HG03064 (cell line): ENCODE measurements at regions not wholly inside any gene's neighbourhood (a gene's known extent, or its start where the extent isn't known, plus 50 kb on each side); places are given as distances from the start of the nearest gene placed in this dataset.

Experiments
- ATAC-seq: cut with Tn5 transposase; IDR thresholded peaks from one replicate; pipeline ENCODE4 v1.9.1; 2021; ENCODE audit warnings: low read depth; ENCODE audit not compliant: unreplicated experiment

DNA sequence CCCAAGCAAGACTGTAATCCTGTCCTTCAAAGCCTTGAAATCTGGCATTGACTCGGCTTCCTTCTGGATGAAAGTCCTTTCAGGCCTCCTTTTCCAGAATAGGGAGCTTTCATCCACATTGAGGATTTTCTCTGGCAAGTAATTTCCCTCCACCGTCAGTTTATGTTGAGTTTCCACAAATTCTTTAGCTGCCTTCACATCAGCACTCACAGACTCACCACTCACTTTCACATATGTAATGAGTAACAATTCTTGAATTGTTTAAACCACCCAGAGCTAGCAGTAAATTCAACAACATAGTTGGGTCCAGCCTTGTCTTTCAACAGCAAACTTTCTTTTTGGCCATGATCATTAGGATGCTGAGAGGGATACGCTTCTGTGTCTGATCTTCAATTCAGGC, 84.3 kb upstream of the PRDM11 start:
- ATAC-seq = no peak

DNA sequence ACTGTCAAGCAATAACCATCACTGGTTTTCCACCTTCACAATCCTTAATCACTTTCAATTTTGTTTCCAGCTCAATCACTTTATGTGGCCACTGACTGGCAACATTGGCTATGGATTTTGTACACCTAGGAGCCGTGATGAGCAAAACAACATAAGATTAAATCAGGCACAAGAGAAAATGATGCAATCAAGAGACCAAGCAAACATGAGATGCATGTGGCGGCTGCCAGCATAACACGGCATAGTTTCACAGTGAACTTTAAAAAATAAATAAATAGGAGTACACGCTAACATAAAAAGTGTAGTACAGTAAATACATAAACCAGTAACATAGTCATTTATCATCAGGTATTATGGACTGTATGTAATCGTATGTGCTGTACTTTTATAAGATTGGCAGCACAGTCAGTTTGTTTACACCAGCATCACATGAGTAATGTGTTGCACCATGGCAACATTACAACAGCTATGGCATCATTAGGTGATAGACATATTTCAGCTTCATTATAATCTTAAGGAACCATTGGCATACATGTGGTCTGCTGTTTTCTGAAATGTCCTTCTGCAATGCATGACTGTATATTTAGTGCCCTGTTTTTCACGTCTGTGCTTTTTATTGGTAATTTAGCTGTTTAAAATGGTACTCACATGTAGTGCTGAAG, 83.3 kb upstream of the PRDM11 start:
- no peak for ATAC-seq

DNA sequence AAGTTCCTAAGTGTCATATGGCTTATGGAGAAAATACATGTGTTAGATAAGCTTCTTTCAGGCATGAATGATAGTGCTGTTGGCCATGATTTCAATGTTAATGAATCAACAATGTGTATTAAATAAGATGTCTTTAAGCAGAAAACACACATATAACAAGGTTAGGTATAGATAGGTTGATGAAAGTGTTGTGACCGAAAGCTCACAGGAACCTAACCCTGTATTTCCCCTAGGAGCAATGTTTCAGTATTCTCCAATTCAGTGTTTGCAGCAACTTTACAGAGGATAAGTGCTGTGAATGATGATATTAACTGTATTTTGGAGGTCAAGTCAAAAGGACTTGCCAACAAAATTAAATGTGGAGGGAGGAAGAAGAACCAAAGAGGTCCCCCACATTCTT, 82.8 kb upstream of the PRDM11 start:
- no peak for ATAC-seq

DNA sequence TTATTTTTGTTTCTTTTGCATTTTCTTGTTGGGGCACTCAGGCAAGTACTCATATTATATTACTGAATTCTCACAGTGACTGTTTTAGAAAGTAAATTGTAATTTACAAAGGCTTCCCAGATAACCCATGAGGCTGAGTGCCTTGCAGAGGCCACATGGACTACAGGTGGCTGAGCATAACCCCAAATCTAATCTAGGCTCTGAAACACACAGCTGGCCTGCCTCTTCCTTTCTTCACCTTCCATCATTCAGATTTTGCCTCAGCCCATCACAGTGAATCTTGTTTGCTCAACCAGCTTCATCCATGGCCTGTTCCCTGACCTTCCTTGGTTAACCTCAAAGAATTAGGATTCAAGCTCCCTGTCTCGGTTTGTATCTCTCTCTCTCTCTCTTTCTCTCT, 78.5 kb upstream of the PRDM11 start:
- no peak for ATAC-seq

DNA sequence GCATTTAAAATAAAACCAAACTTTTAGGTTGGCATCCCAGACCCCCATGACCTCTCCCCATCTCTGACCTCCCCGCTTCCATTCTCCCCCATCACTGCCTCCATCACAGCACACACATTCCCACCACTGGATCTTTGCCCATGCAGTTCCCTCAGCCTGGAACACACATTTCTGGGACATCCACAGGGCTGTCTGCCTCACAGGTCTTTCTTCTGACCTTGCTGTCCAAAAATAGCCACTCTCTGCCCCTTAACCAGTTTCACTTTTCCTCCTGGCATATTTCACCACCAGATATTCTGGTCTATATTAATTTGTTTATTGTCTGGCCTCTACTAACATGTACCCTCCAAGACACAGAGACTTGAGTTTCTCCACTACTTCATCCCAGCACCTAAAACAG, 75.2 kb upstream of the PRDM11 start:
- no peak for ATAC-seq

DNA sequence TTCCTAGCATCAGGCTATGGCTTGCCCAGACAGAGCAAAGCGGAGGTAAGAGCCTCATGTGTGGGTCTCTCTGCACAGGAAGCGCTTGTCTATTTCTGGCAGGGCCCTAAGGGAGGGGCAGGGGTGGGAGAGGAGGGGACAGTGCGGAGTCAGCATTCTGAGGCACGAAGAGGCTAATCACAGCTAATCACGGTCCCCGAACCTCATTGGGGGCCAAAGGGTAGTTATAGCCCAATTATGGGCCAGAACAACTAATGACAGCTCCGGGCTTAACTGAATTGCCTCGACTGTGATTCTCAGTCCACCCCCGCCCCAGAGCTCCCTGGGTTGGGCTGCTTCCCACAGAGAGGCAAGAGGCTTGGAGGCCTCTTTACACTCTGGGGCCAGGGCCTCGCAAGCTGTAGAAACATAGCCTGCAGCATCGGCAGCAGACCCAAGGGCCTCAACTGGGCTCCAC, 72.7 kb upstream of the PRDM11 start:
- no peak for ATAC-seq

DNA sequence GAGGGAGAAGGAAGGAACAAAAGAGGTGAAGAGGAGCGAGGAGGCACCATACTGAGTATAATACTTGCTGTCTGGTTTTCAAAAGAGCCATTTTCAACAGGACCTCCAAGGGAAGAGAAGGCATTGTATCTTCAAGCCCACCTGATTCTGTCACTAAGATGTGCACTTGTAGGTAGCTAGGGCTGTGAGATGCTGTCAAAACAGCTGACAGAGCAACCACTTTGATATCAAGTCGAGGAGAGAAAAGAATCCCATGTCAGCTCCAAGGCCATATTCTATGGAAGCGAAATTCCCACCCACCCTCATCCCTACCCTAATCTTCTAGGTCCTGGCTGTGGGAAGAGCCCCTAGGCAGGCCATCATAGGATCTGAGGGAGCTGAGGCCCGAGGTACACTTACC, 70.9 kb upstream of the PRDM11 start:
- ATAC-seq = no peak

DNA sequence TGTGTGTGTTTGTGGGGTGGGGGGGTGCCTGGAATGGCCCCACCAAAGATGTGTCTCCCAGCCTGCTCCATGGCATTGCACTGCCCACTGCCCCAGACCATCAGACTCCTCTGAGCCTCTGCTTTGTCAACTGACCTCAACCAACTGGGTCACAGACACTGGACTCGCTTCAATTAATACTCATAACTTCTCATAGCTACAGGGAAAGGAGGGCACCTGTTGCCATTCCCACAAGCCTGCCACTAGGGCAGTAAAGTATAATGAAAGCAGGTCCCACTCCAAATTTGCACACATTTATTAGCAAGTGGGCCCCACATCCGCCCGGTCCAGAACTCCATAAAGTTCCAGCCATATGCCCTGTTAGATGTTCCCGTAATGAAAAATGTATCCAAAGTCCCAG, 70.5 kb upstream of the PRDM11 start:
- ATAC-seq = no peak

DNA sequence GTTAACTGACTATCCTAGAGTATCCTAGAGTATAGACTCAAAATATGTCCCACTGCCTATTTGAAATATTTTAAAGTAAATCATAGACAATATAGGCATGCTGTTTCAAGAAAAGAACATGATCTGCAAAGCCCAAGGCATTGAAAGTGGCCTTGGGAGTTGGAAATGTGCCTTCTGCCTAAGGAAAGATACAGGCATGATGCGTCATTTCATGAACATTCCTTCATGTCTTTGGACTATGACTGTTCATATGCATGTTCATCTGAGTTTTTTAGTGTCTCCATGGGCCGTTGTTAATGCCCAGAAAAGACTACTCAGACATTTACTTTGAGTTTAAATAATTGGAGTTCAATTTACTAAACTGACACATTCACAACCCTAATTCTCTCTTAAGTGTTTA, 69.7 kb upstream of the PRDM11 start:
- ATAC-seq = no peak

DNA sequence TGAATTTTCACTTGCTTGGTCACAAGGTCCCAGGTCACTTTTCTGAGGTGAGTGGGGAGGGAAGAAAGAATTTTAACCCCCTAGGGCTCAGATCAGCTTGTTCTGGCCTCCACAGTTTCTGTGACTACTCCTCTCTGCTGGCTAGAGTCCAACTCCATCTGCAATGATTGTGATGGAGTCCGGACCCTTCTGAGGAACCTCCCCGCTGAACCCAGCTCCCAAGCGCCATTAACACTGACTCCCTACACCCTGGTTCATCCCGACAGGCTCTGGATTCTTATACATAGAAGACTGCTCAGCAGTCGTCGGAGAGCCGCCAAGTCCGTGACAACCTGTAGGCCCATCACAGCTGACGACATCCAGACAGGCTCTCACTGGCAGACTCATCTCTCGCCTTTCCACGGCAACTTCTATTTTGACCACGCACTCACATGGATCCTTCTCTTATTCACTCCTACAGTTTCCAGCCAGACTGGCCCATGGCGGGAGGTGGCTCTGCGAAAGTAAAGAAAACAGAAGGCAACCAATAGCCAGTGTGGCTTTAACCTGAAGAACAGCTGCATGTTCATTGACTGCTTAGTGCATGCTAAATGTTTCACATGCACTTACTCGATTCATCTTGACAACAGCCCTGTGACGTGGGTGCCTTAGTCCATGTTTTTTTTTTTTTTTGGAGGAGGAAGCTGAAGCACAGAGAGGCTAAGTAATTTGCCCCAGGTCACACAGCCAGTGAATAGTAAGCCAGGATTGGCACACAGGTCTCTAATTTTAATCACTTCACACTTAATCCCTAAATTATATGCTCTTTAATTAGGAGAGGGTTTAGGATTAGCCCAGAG, 68.0 kb upstream of the PRDM11 start:
- no peak for ATAC-seq

DNA sequence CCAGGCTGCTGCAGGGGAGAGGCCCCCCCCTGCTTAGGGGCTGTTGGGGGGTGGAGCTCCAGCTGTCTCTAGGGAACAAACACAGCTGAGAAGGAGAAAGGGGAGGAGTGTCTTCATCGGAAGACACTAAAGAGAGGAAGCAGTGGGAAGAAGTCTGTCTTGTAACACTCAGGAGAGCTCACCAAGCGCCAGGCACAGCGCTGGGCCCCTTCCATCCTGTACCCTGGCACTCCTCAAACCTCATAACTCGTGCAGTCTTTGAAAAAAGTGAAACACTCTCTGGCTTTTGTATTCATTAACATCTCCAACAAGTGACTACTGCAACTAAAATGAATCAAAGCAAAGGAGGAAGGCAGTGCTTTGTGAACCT, 67.4 kb upstream of the PRDM11 start:
- no peak for ATAC-seq

DNA sequence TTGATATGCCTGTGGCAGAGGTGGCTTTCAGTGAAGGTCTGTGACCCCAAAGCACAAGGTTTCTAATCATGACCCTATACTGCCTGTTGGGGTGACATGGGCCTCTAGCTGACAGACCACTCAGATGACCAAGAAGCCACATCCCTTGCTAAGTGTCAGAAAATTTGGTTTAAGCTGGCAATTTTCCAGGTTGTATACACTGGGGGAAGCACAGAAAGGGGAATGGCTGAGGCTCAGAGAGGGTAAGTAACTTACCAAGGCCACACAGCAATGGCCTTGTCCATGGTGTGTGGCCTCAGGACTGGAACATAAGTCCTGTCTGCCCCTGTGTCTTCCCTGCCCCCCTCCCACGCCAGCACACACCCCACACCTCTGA, 66.9 kb upstream of the PRDM11 start:
- no peak for ATAC-seq

DNA sequence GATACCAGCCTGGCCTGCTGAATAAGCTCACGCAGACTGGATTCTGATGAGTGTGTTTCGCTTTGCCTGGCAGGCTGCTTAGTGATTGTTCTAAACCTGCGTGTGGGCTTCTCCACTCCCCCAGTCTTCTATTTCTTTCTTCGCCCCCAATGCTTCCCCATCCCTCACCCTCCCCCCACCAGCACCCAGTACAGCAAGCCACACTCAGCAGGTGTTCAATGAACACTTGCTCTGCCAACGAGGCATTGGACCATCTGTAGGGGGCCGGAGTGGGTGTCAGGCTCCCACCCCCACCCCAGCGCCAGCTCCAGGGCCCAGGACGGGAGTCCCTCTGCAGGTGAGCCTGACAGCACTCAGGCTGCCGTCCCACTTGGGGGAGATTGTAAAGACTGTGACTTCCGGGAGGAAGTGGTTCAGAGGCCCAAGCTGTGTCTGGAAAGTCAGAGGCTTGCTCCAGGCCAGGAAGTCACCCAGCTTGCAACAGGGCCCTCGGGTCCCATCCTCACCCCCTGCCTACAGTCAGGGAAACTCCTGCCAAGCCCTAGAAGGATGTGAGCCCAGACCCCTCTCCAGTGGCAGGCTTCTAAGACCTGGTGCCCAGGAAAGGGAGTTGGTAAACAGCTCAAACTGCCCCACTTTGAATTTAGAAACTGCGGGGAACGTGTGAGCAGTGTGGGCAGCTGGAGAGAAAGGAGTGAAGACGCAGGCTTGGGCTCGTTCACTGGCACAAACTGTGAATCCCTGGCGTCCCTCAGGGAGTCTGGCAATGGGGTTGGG, 66.3 kb upstream of the PRDM11 start:
- ATAC-seq = no peak

DNA sequence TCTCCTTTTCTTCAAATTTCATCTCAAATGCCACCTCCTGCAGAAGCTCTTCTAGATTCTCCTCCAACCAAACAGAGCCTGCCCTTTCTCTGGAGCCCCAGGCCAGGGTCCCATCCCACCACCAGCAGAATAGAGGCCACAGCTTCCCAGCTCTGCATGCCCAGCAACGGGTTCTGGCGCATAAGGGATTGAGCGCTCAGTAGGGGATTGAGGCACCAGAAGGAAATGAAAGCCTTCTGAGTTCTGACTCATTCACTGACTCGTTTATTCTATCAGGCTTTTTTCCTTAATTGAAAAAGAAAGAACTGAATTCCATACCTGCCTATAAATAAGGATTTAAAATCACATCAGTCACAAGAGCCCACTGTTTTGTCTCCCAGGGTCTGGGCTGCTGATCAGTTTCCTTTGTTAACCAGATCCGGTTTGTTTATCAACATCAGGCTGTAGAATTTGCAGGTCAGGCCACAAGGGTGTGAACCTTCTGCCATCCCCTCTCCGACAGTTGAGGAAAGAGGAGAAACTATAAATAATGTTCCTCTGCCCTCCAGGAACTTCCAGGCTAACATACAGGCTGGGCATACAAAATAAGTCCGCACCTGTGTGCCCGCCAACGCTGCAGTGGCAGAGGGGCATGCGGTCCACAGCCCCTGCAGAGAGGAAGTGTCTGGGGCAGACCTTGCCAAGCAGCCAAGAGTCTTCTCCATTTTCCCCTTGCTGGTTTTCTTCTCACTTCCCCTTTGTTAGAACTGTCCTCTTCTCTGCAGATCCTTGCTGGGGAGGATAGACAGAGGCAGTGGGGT, 63.5 kb upstream of the PRDM11 start:
- no peak for ATAC-seq

DNA sequence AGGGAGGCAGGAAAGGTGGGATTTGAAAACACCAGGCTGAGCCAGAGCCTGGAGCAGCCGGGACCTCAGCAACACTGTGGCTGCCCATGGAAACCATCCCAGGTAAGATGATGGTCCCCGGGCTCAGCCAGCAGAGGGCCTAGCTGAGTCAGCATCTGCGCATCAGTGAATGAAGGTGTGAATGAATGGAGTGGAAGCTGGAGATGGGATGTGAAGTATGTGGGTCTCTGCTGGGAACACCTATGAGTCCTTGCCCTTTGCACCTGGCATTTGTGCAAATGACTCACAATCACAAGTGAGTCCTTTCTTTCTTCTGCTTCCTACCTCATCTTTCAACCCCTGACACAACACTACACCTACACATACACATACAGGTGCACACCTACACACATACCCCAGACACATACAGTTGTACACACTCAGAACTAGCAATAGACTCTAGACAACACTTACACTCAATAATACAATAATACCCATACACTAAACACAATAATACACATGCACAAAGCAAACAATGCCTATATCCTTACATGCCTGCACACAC, 62.8 kb upstream of the PRDM11 start:
- ATAC-seq = no peak

DNA sequence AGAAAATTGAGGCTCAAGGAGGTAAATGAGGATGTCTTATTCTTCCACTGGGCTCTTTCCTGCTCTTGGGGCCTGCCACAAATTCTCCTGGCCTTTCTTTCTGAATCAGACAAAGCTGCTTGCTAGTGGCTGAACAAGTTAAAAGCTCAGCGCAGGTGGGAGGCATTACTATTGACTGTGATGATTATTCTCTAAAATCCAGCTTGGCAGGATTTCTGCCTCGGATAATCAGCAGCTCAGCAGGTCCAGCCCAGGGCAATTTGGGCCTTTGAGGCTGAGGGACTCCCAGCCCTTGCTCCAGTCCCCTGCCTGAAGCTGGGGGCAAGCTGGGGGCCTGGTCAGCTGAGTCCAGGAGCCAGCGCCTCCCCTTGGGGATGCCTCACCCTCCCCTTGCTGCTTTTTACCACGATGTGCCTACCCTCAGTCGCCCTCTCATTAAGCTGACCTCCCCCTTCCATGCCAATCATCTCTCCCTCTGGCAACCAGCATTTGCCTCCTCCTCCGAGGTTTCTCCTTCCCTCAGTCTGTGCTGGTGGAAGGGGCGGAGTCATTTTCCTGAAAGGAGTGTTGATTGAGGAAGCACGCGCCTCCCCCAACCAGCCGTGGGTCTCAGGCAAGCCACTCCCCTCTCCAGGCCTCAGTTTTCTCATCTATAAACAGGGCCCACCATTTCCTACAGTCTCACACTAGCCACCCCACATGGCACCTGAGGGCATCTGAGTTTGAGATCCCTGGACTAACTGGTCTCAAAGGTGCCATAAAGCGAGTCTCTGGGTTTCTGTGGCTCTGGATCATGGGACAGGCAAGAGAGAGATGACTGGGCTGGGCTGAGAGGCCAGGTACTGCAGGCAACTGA, 60.6 kb upstream of the PRDM11 start:
- no peak for ATAC-seq

DNA sequence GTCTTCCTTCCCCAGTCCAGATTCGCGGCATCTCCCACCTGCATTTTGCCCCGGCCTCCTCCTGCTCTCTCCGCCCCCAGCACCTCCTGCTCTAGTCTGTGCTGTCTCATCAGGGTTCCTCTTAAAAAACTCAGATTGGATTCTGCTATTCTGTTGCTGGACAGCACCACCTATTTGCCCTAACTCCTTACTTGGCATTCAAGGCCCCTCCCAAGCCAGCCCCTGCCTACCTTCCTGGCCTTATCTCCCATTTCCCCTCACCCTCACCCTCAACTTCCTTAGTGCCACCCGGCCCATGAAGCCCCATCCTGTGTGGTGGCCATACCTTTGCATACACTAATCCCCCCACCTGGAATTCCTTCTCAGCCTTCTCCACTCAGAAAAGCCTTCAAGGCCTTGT, 59.9 kb upstream of the PRDM11 start:
- no peak for ATAC-seq

DNA sequence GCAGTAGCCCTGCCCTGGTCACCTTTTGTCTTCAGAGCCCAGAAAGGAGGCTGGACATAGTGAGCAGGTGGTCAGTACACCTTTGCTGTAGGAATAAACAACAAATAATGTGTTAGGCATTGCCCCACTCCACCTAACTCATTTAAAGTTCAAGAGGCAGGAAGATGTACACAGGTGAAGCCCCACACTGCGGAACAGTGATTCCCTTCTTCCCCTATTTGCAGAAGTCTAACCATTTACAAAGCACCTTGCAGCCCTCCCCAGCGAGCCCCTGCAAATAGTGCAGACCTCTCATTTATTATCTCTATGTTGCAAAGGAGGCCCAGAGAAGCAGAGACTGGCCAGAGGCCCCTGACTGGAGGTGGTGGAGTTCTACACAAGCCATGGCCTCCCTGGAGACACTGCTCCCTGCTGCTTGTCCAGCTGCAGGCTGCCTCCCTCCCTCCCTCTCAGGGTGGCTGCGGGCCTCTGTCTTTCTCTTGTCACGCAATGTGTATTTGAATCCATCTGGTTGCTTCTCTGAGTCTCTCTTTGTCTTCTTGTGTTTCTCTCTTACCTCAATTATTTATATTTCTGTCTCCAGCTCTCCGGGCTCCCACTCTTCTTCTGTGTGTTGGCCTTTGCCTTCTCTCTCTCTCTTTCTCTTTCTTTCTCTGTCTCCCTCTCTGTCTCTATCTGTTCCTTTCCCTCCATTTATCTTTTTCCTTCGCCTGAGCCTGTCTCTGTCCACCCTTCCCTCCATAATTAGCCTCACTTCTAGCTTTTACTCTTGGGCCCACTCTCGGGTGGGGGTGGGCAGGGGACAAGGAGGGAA, 59.1 kb upstream of the PRDM11 start:
- ATAC-seq = no peak

DNA sequence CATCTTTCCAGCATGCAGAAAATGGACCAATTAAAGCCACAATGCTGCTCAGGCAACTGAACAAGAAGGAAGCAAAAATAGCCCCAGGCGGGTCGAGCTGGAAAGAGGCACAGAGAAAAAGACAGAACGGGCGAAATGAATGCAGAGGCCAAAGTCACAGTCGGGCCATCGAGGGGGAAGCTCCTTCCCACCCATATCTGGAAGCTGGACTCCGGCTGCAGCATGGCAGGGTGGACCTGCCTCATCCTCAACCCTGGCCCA, 58.6 kb upstream of the PRDM11 start:
- ATAC-seq = no peak
